Thoracic aorta (tissue), 2 donors: ENCODE measurements at regions not wholly inside any gene's neighbourhood (a gene's known extent, or its start where the extent isn't known, plus 50 kb on each side); places are given as distances from the start of the nearest gene placed in this dataset.

Experiments
- ATAC-seq: fragments of 150-250 bp; one replicate; pipeline ENCODE4 v1.8.0; 2017; ENCODE audit warnings: low read depth; ENCODE audit not compliant: insufficient number of reproducible peaks, low FRiP score
- DNase-seq: peaks from one replicate; pipeline ENCODE4 v3.0.0-alpha.2; 2020; ENCODE audit warnings: low spot score
- H3K27ac ChIP-seq, 2 donors: fragments of 200-600 bp; sonication (generic); 1 replicate in 1 of 2; 2 replicates in 1 of 2; pipeline ENCODE4 v1.5.1; 2016; ENCODE audit warnings: mild to moderate bottlenecking in 2 of 2, moderate library complexity in 2 of 2
- H3K27me3 ChIP-seq: fragments of 200-600 bp; sonication (generic); replicated peaks from 2 replicates; pipeline ENCODE4 v1.6.0; 2016; ENCODE audit warnings: mild to moderate bottlenecking; ENCODE audit not compliant: insufficient read depth
- H3K36me3 ChIP-seq: fragments of 200-600 bp; sonication (generic); one replicate; pipeline ENCODE4 v1.5.1; 2016
- H3K4me1 ChIP-seq, 2 donors: fragments of 200-600 bp; sonication (generic); 1 replicate in 1 of 2; 2 replicates in 1 of 2; pipeline versions ENCODE4 v1.5.1 to v1.6.0; 2016; ENCODE audit warnings: low read depth in 2 of 2, mild to moderate bottlenecking in 1 of 2; ENCODE audit not compliant: control insufficient read depth in 1 of 2
- H3K4me3 ChIP-seq: fragments of 200-600 bp; sonication (generic); 2 replicates; pipeline ENCODE4 v1.5.1; 2016; ENCODE audit warnings: mild to moderate bottlenecking
- H3K9me3 ChIP-seq: fragments of 200-600 bp; sonication (generic); 2 replicates; pipeline ENCODE4 v1.5.1; 2016
- CTCF ChIP-seq: fragments of 200-600 bp; sonication (generic); IDR thresholded peaks from one replicate; pipeline ENCODE4 v1.5.1; 2019; ENCODE audit warnings: antibody characterized with exemption

DNA sequence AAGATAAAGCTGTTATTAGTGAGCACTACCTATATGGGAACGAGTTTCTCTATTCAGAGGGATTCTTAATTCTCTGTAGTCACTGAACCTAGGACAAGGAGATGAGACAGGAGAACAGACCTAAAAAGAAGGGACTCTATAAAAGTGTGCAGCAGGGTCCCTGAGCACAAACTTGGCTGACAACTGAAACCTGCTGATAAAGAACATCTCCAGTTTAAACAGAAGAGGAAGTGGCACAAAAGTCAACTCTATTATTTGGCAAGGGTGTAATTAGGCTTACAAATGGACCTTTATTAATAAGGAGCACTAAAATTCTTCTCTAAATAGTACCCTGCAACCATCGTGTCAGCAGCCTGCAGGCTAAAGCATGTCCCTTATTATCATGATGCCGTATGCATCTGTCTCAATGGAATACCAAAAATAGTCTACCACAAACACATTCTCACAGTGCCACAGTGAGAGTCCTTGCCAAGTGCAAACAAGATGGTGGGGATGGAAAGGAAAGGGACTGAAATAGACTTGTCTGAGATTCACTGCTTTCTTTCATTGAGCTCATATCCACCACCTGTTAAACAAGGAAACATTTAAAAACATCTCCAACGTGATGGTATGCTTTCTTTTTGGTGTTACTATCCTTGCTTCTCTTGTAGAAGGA is 260.2 kb downstream of the INSIG2 start:
- Histone ChIP-seq H3K27me3 (no peaks in the 10 kb centered on the region), H3K4me1 (no peaks in the 10 kb centered on the region), H3K27ac (no peak overlapping the region), H3K36me3 (no peaks in the 10 kb centered on the region), H3K9me3 (no peaks in the 10 kb centered on the region), H3K4me3 (no peak overlapping the region)
- TF ChIP-seq CTCF, result no peak
- ATAC-seq (no peak), DNase-seq (no peak)

DNA sequence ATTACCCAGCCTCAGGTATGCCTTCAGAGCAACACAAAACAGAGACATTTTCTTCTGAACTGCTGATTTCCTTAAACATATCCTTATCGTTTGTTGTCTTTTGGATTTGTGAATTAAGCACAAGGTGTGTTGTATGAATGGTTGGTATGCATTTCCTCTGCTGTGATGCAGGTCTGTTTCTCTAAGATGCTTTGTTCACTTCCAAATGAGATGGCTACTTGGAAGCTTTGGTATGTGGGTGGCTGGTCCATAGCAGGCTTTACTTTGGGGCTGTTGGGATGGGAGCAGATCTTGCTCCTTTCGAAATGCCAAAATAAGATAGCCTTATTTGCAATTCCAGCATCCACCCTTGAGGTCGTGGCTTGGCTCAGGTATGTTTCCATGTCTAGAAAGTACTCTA is 257.2 kb downstream of the INSIG2 start:
- TF ChIP-seq CTCF, result no peak
- no peaks in the 10 kb centered on the region for H3K27me3 ChIP-seq
- H3K4me1 ChIP-seq, result no peaks in the 10 kb centered on the region
- no peak overlapping the region for H3K27ac ChIP-seq
- no peaks in the 10 kb centered on the region for H3K36me3 ChIP-seq
- DNase-seq (no peak), ATAC-seq (no peak)
- no peak overlapping the region for H3K4me3 ChIP-seq
- H3K9me3 ChIP-seq, result no peaks in the 10 kb centered on the region

- Histone ChIP-seq H3K27ac (no peak overlapping the region), H3K27me3 (no peaks in the 10 kb centered on the region), H3K9me3 (peaks cover 3% of the 10 kb centered on the region), H3K4me1 (no peaks in the 10 kb centered on the region), H3K4me3 (no peak overlapping the region), H3K36me3 (no peaks in the 10 kb centered on the region)
- DNase-seq (no peak), ATAC-seq (no peak)
- TF ChIP-seq CTCF, result no peak
These were observed 251.8 kb downstream of the INSIG2 start for GRCh38 chr2:118340103-118340502.

DNA sequence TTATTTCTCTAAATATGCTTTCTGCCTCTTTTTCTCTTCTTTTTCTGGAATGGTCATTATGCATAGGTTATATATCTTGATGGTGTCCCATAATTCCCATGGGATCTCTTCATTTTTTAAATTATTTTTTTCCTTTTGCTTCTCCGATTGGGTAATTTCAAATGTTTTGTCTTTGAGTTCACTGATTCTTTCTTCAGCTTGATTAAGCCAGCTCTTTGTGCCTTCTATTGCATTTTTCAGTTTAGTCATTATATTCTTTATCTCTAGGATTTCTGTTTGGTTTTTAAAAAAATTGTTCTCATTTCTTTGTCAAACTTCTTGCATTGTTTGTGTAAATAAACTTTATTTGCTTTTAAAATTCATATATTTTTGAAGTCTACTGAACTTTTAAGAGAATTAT is 251.1 kb downstream of the INSIG2 start:
- ATAC-seq, result no peak

GRCh38 chr2:118333664-118334063 is 245.4 kb downstream of the INSIG2 start:
- Histone ChIP-seq H3K4me3 (no peak overlapping the region), H3K27ac (no peak overlapping the region), H3K36me3 (no peaks in the 10 kb centered on the region), H3K9me3 (no peaks in the 10 kb centered on the region), H3K4me1 (no peaks in the 10 kb centered on the region), H3K27me3 (no peaks in the 10 kb centered on the region)
- ATAC-seq, result no peak
- no peak for TF ChIP-seq CTCF
- no peak for DNase-seq

More for the DNA sequence above, 251.1 kb downstream of the INSIG2 start:
- Histone ChIP-seq H3K27ac (no peak overlapping the region), H3K27me3 (no peaks in the 10 kb centered on the region), H3K9me3 (peaks cover 3% of the 10 kb centered on the region), H3K4me1 (no peaks in the 10 kb centered on the region), H3K36me3 (no peaks in the 10 kb centered on the region), H3K4me3 (no peak overlapping the region)
- DNase-seq, result no peak
- no peak for TF ChIP-seq CTCF
